HCT116 (cell line): ENCODE measurements at regions not wholly inside any gene's neighbourhood (a gene's known extent, or its start where the extent isn't known, plus 50 kb on each side); places are given as distances from the start of the nearest gene placed in this dataset.

Experiments used
- ATAC-seq: fragments of 200-7000 bp; cut with Tn5 transposase; 2 replicates; pipeline ENCODE4 v1.9.1; 2020; ENCODE audit warnings: mild to moderate bottlenecking, moderate library complexity
- BruUV-seq: library from RNA; stranded (reverse); fragments of 400-500 nt; replicated peaks from 2 replicates; lab custom pipeline; 2021; lab: Mats Ljungman, UMichigan
- CTCF ChIA-PET: fragments of 300-600 bp; sonication (Branson Sonifier 250); formaldehyde crosslinking; loops from one replicate; lab custom pipeline; 2021; ENCODE audit warnings: antibody characterized with exemption; lab: Charles Lee
- POLR2A ChIA-PET: fragments of 300-600, 350-600 bp; sonication (Branson Sonifier 250); formaldehyde crosslinking; loops from one replicate; lab custom pipeline; 2021; ENCODE audit warnings: antibody characterized with exemption; lab: Charles Lee
- RAD21 ChIA-PET, 2 experiments: fragments of 300-600 bp; sonication (Branson Sonifier 250); formaldehyde crosslinking; loops; one replicate each; lab custom pipeline; 2023; ENCODE audit warnings: low total read pairs in 2 of 2; ENCODE audit not compliant: uncharacterized antibody in 2 of 2, unreplicated experiment in 2 of 2, low non-redundant PET in 1 of 2; lab: Charles Lee
- DNase-seq: peaks from one replicate; pipeline ENCODE4 v3.0.0-alpha.2; 2010; ENCODE audit warnings: low read depth, low spot score
- H2AFZ ChIP-seq: fragments of 200-600 bp; shearing (Covaris generic), sonication (generic); 2 replicates; pipeline ENCODE4 v1.6.1; 2017; ENCODE audit warnings: low read depth, mixed run types, mixed read lengths, antibody characterized with exemption, low read length; ENCODE audit not compliant: poor library complexity, severe bottlenecking
- H3K27ac ChIP-seq: 2 replicates; pipeline ENCODE4 v1.5.1; 2012; ENCODE audit warnings: low read depth, low read length
- H3K27me3 ChIP-seq: fragments of 200-600 bp; sonication (generic); 2 replicates; pipeline ENCODE4 v1.6.1; 2016; ENCODE audit warnings: mixed run types, low read length, mixed read lengths; ENCODE audit not compliant: insufficient read depth
- H3K36me3 ChIP-seq, 2 experiments: fragments of 200-500 bp in 1 of 2; fragments of 200-600 bp in 1 of 2; sonication (Bioruptor generic) in 1 of 2; sonication (generic) in 1 of 2; 2 replicates each; pipeline versions ENCODE4 v1.5.1 to v1.6.1; 2014 to 2016; ENCODE audit warnings: low read length in 2 of 2, inconsistent platforms in 1 of 2, mixed read lengths in 1 of 2, mixed run types in 1 of 2; ENCODE audit not compliant: insufficient read depth in 2 of 2, control insufficient read depth in 1 of 2
- H3K4me1 ChIP-seq, 2 experiments: fragments of 200-600 bp in 1 of 2; sonication (generic) in 1 of 2; 2 replicates each; pipeline versions ENCODE4 v1.5.1 to v1.6.1; 2012 to 2017; ENCODE audit warnings: low read length in 2 of 2, inconsistent platforms in 1 of 2, mild to moderate bottlenecking in 1 of 2, mixed read lengths in 1 of 2, mixed run types in 1 of 2, moderate library complexity in 1 of 2; ENCODE audit not compliant: insufficient read depth in 2 of 2, control insufficient read depth in 1 of 2
- H3K4me2 ChIP-seq: fragments of 200-600 bp; sonication (generic); 2 replicates; pipeline ENCODE4 v1.6.1; 2017; ENCODE audit warnings: mixed run types, low read length, mixed read lengths
- H3K4me3 ChIP-seq, 2 experiments: fragments of 200-600 bp in 1 of 2; sonication (generic) in 1 of 2; replicated peaks in 1 of 2; 2 replicates each; pipeline ENCODE4 v1.5.1; 2011 to 2016; ENCODE audit warnings: low read length in 2 of 2, control low read depth in 1 of 2, low read depth in 1 of 2, mild to moderate bottlenecking in 1 of 2, mixed read lengths in 1 of 2, mixed run types in 1 of 2
- H3K79me2 ChIP-seq: fragments of 200-600 bp; sonication (generic); 2 replicates; pipeline ENCODE4 v1.6.1; 2017; ENCODE audit warnings: mild to moderate bottlenecking, mixed run types, low read length, moderate library complexity, mixed read lengths; ENCODE audit not compliant: insufficient read depth
- H3K9ac ChIP-seq: fragments of 200-600 bp; sonication (generic); 2 replicates; pipeline ENCODE4 v1.6.1; 2016; ENCODE audit warnings: low read length, mixed read lengths
- H3K9me2 ChIP-seq: fragments of 200-600 bp; sonication (generic), shearing (Covaris generic); 2 replicates; pipeline ENCODE4 v1.6.1; 2017; ENCODE audit warnings: mixed run types, mild to moderate bottlenecking, moderate library complexity; ENCODE audit not compliant: insufficient read depth
- H3K9me3 ChIP-seq, 2 experiments: fragments of 200-500 bp in 1 of 2; fragments of 200-600 bp in 1 of 2; sonication (Bioruptor generic) in 1 of 2; sonication (generic) in 1 of 2; 2 replicates each; pipeline ENCODE4 v1.6.1; 2014 to 2017; ENCODE audit warnings: low read length in 2 of 2, mixed read lengths in 2 of 2, inconsistent platforms in 1 of 2, low read depth in 1 of 2, mild to moderate bottlenecking in 1 of 2, mixed run types in 1 of 2, moderate library complexity in 1 of 2; ENCODE audit not compliant: control insufficient read depth in 1 of 2, insufficient read depth in 1 of 2
- H4K20me1 ChIP-seq: fragments of 200-600 bp; sonication (generic), shearing (Covaris generic); 2 replicates; pipeline ENCODE4 v1.6.1; 2017; ENCODE audit warnings: mixed run types, mild to moderate bottlenecking, moderate library complexity; ENCODE audit not compliant: insufficient read depth
- CEBPB ChIP-seq: IDR thresholded peaks from 2 replicates; pipeline ENCODE4 v1.6.1; 2012; ENCODE audit warnings: low read depth
- EGR1 ChIP-seq: IDR thresholded peaks from 2 replicates; pipeline ENCODE4 v1.6.1; 2012; ENCODE audit warnings: low read depth
- EZH2 ChIP-seq: fragments of 200-600 bp; sonication (generic); IDR thresholded peaks from 2 replicates; pipeline ENCODE4 v1.6.1; 2017; ENCODE audit warnings: antibody characterized with exemption, mixed run types
- POLR2A ChIP-seq: IDR thresholded peaks from 2 replicates; pipeline ENCODE4 v1.7.0; 2011; ENCODE audit warnings: borderline replicate concordance; ENCODE audit not compliant: insufficient read depth, insufficient read length; ENCODE audit errors: extremely low read depth
- POLR2AphosphoS5 ChIP-seq: IDR thresholded peaks from 2 replicates; pipeline ENCODE4 v1.6.1; 2011; ENCODE audit warnings: mild to moderate bottlenecking, low read depth, low read length, moderate library complexity
- TCF7L2 ChIP-seq: IDR thresholded peaks from 2 replicates; pipeline ENCODE4 v1.7.0; 2011; ENCODE audit warnings: borderline replicate concordance, inconsistent platforms; ENCODE audit not compliant: insufficient read depth, insufficient read length; ENCODE audit errors: extremely low read depth
- ZNF274 ChIP-seq: fragments of 200-500 bp; sonication (Bioruptor generic); IDR thresholded peaks from 2 replicates; pipeline ENCODE4 v1.6.1; 2014; ENCODE audit warnings: mild to moderate bottlenecking, low read depth, low read length, inconsistent platforms
- intact Hi-C: fragments of 100-400 bp; cut with micrococcal nuclease; formaldehyde crosslinking; loops from 2 replicates; pipeline ENCODE4 v1.10.0; 2022
- TF ChIP-seq, protein P1 (sequence below): IDR thresholded peaks from 2 replicates; pipeline ENCODE4 v1.6.1; 2012
- TF ChIP-seq, protein P2 (sequence below): IDR thresholded peaks from 2 replicates; pipeline ENCODE4 v1.6.1; 2012; ENCODE audit warnings: low read depth

- DNase-seq (no peak), ATAC-seq (no peak)
- H3K4me1 ChIP-seq = peaks cover 0 to 11% of the 10 kb centered on the region in 2 experiments; a peak in 2 of 4 replicates
- ChIA-PET RAD21 (no interaction called here), CTCF (no interaction called here), POLR2A (no interaction called here)
- H3K27me3 ChIP-seq = no peaks in the 10 kb centered on the region
- no peaks in the 10 kb centered on the region for H3K9me2 ChIP-seq
- no peaks in the 10 kb centered on the region for H3K36me3 ChIP-seq
- BruUV-seq = no TSS peak
- no peak overlapping the region for H3K4me2 ChIP-seq
- H4K20me1 ChIP-seq = no peaks in the 10 kb centered on the region
- H2AFZ ChIP-seq = no peak overlapping the region
- intact Hi-C loops = no loop called here
- H3K79me2 ChIP-seq = no peaks in the 10 kb centered on the region
- TF ChIP-seq EZH2 (no peak), ZNF274 (no peak), POLR2AphosphoS5 (no peak), TCF7L2 (no peak), EGR1 (no peak), CEBPB (no peak), POLR2A (no peak)
- TF ChIP-seq, protein P1, sequence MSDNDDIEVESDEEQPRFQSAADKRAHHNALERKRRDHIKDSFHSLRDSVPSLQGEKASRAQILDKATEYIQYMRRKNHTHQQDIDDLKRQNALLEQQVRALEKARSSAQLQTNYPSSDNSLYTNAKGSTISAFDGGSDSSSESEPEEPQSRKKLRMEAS = no peak
- TF ChIP-seq, protein P2, sequence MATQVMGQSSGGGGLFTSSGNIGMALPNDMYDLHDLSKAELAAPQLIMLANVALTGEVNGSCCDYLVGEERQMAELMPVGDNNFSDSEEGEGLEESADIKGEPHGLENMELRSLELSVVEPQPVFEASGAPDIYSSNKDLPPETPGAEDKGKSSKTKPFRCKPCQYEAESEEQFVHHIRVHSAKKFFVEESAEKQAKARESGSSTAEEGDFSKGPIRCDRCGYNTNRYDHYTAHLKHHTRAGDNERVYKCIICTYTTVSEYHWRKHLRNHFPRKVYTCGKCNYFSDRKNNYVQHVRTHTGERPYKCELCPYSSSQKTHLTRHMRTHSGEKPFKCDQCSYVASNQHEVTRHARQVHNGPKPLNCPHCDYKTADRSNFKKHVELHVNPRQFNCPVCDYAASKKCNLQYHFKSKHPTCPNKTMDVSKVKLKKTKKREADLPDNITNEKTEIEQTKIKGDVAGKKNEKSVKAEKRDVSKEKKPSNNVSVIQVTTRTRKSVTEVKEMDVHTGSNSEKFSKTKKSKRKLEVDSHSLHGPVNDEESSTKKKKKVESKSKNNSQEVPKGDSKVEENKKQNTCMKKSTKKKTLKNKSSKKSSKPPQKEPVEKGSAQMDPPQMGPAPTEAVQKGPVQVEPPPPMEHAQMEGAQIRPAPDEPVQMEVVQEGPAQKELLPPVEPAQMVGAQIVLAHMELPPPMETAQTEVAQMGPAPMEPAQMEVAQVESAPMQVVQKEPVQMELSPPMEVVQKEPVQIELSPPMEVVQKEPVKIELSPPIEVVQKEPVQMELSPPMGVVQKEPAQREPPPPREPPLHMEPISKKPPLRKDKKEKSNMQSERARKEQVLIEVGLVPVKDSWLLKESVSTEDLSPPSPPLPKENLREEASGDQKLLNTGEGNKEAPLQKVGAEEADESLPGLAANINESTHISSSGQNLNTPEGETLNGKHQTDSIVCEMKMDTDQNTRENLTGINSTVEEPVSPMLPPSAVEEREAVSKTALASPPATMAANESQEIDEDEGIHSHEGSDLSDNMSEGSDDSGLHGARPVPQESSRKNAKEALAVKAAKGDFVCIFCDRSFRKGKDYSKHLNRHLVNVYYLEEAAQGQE = no peak
- no peak overlapping the region for H3K4me3 ChIP-seq
- peaks cover 0 to 15% of the 10 kb centered on the region in 2 experiments; a peak in 1 of 4 replicates for H3K9me3 ChIP-seq
- H3K9ac ChIP-seq = no peak overlapping the region
- no peak overlapping the region for H3K27ac ChIP-seq
Measured at GRCh38 chr16:86657972-86658371, 79.6 kb downstream of the FOXL1 start.
